HCT116 (cell line): ENCODE measurements at regions not wholly inside any gene's neighbourhood (a gene's known extent, or its start where the extent isn't known, plus 50 kb on each side); places are given as distances from the start of the nearest gene placed in this dataset.

ENCODE experiments used
- CTCF ChIP-seq, 3 experiments: fragments of 200-600 bp in 1 of 3; sonication (generic) in 1 of 3; IDR thresholded peaks in 2 of 3; conservative IDR thresholded peaks in 1 of 3; 2 replicates each; pipeline ENCODE4 v1.5.1; 2012 to 2017; ENCODE audit warnings: low read depth in 2 of 3, low read length in 2 of 3, antibody characterized with exemption in 1 of 3, borderline replicate concordance in 1 of 3, control low read depth in 1 of 3, mild to moderate bottlenecking in 1 of 3, mixed read lengths in 1 of 3, mixed run types in 1 of 3, moderate library complexity in 1 of 3; ENCODE audit not compliant: insufficient read depth in 1 of 3
- FOSL1 ChIP-seq: IDR thresholded peaks from 2 replicates; pipeline ENCODE4 v1.6.1; 2012; ENCODE audit warnings: low read depth
- POLR2AphosphoS5 ChIP-seq: IDR thresholded peaks from 2 replicates; pipeline ENCODE4 v1.6.1; 2011; ENCODE audit warnings: mild to moderate bottlenecking, low read depth, low read length, moderate library complexity
- TCF7L2 ChIP-seq: IDR thresholded peaks from 2 replicates; pipeline ENCODE4 v1.7.0; 2011; ENCODE audit warnings: borderline replicate concordance, inconsistent platforms; ENCODE audit not compliant: insufficient read depth, insufficient read length; ENCODE audit errors: extremely low read depth

DNA sequence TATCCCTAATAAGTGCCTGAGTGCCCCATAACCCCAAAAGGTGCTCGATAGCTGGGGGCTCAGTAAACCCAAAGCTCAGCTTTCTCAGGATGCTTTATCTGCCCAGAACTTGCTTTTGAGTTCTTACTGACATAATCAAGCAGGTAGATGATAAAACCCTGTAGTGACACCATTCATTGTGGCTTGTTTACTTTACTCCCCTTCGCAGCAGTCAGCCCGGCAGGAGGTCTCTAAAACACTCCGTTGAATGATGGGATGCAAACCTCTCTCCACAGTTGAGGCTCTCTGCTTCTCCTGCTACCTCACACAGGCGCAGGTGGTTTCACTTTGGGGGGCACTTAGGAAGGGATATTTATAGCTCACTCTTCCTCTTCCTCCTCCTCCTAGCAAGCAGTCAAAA lies 349.4 kb downstream of the HLX start:
- no peak for TF ChIP-seq CTCF (IDR thresholded peaks at IDR 0.05 in 2 of 3, conservative IDR thresholded peaks at IDR 0.05 in 1 of 3; ENCODE audit: borderline replicate concordance in 1 of 3, insufficient read depth in 1 of 3, low read depth in 2 of 3, low read length in 2 of 3)
- no peak for TF ChIP-seq TCF7L2
- no peak for TF ChIP-seq POLR2AphosphoS5
- no peak for TF ChIP-seq FOSL1
